DMS79 (cell line): ENCODE measurements at regions not wholly inside any gene's neighbourhood (a gene's known extent, or its start where the extent isn't known, plus 50 kb on each side); places are given as distances from the start of the nearest gene placed in this dataset.

ENCODE experiments used
- DNase-seq: peaks from one replicate; lab custom pipeline; 2025; lab: John Stamatoyannopoulos, UW

- DNase-seq, result no peak
Measured at GRCh38 chr9:79015951-79016350, 555.8 kb upstream of the TLE4 start.

GRCh38 chr9:79020276-79020675 is 551.5 kb upstream of the TLE4 start:
- peak; percentile 38 for DNase-seq

GRCh38 chr9:79021084-79021483 is 550.7 kb upstream of the TLE4 start:
- no peak for DNase-seq

GRCh38 chr9:79023134-79023580 is 548.6 kb upstream of the TLE4 start:
- DNase-seq, result no peak

- peak; percentile 89 for DNase-seq
Measured at GRCh38 chr9:79026316-79026715, 545.4 kb upstream of the TLE4 start.

- DNase-seq, result no peak
Measured at GRCh38 chr9:79028101-79028500, 543.7 kb upstream of the TLE4 start.

GRCh38 chr9:79034583-79034982 is 537.2 kb upstream of the TLE4 start:
- DNase-seq, result no peak

- DNase-seq, result no peak
Measured at GRCh38 chr9:79037338-79037737, 534.4 kb upstream of the TLE4 start.

GRCh38 chr9:79040671-79041070 is 531.1 kb upstream of the TLE4 start:
- DNase-seq, result no peak

GRCh38 chr9:79041266-79041665 is 530.5 kb upstream of the TLE4 start:
- no peak for DNase-seq

- no peak for DNase-seq
Measured at GRCh38 chr9:79043916-79044315, 527.8 kb upstream of the TLE4 start.

- no peak for DNase-seq
Measured at GRCh38 chr9:79046401-79046800, 525.4 kb upstream of the TLE4 start.

GRCh38 chr9:79049371-79049770 is 522.4 kb upstream of the TLE4 start:
- DNase-seq, result no peak

GRCh38 chr9:79053598-79053997 is 518.2 kb upstream of the TLE4 start:
- no peak for DNase-seq

- no peak for DNase-seq
Measured at GRCh38 chr9:79054500-79054899, 517.3 kb upstream of the TLE4 start.

- no peak for DNase-seq
Measured at GRCh38 chr9:79056041-79056440, 515.7 kb upstream of the TLE4 start.

GRCh38 chr9:79057576-79057975 is 514.2 kb upstream of the TLE4 start:
- DNase-seq, result no peak

GRCh38 chr9:79060766-79061165 is 511.0 kb upstream of the TLE4 start:
- no peak for DNase-seq

GRCh38 chr9:79061752-79062616 is 509.8 kb upstream of the TLE4 start:
- DNase-seq, result no peak

GRCh38 chr9:79073201-79073600 is 498.6 kb upstream of the TLE4 start:
- no peak for DNase-seq

- DNase-seq, result no peak
Measured at GRCh38 chr9:79080536-79080935, 491.2 kb upstream of the TLE4 start.

- no peak for DNase-seq
Measured at GRCh38 chr9:79083621-79084020, 488.1 kb upstream of the TLE4 start.

- DNase-seq, result no peak
Measured at GRCh38 chr9:79087133-79087532, 484.6 kb upstream of the TLE4 start.

- DNase-seq, result no peak
Measured at GRCh38 chr9:79089054-79089560, 482.7 kb upstream of the TLE4 start.
